SK-N-MC (cell line): ENCODE measurements at regions not wholly inside any gene's neighbourhood (a gene's known extent, or its start where the extent isn't known, plus 50 kb on each side); places are given as distances from the start of the nearest gene placed in this dataset.

ENCODE experiments used
- EZH2 ChIP-seq: fragments of 200-600 bp; sonication (generic); IDR thresholded peaks from one replicate; pipeline ENCODE4 v1.6.1; 2017; ENCODE audit warnings: antibody characterized with exemption
- POLR2AphosphoS5 ChIP-seq: IDR thresholded peaks from 2 replicates; pipeline ENCODE4 v1.6.1; 2012; ENCODE audit warnings: mild to moderate bottlenecking, low read depth, low read length, borderline replicate concordance

DNA sequence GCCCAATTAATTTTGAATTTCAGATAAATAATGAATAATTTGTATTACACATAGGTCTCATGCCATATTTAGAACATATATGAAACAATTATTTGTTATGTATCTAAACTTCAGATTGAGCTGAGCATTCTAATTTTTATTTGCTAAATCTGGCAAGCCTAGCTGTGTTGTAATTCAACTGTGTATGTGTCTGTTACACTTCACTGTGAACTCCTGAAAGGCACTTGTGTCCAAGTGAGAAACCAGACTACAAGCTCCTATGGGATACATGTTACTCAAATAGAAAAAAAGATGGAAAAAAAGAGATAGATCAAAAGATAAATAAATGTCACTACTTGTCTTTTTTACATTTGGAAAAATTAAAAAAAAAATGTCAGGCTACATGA, 56.5 kb upstream of the ANKRD55 start:
- TF ChIP-seq EZH2 = no peak
- no peak for TF ChIP-seq POLR2AphosphoS5
